Activated T-helper 9 cell treated with anti-CD3 and anti-CD28 coated beads, Interleukin-2, amount 50 U/mL, for 16 hours (primary cell): ENCODE measurements at regions not wholly inside any gene's neighbourhood (a gene's known extent, or its start where the extent isn't known, plus 50 kb on each side); places are given as distances from the start of the nearest gene placed in this dataset.

Experiments
- DNase-seq: peaks from one replicate; pipeline ENCODE4 v3.0.0-alpha.2; 2020; ENCODE audit warnings: low read depth

DNA sequence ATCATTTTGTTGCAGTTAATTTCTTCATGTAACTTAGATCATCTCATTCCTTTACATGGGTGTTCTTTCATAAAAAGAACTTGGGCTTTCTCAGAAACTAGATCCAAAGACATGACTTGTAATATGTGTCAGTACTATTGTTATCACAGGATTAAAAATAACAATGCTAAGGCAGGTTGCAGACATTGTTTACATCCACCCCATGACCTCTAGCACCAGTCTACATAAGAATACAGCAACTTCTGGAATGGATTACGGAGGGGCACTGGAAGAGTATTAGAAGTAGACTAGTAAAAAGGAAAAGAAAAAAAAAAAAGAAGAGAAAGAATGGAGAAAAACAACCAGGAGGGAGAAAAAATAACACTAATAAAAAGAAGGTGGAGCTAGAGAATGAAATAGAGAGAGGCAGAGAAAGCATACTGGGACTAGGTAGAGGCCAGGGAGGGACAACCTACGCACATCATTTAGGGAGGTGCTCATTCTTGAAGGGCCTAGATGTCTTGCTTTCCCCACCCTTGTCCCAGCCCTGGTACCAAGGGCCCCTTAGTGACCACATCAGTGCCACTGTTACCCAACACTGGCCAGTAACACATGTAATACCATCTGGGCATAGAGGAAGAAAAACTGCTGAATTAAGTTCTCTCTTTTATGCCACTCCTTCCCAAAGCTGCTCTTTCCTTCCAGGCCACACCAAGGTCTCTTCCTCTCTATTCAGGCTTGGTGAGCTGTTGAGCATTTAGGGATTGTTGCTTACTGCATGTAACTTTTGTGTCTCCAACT, 70.6 kb upstream of the KLF7 start:
- DNase-seq = no peak

DNA sequence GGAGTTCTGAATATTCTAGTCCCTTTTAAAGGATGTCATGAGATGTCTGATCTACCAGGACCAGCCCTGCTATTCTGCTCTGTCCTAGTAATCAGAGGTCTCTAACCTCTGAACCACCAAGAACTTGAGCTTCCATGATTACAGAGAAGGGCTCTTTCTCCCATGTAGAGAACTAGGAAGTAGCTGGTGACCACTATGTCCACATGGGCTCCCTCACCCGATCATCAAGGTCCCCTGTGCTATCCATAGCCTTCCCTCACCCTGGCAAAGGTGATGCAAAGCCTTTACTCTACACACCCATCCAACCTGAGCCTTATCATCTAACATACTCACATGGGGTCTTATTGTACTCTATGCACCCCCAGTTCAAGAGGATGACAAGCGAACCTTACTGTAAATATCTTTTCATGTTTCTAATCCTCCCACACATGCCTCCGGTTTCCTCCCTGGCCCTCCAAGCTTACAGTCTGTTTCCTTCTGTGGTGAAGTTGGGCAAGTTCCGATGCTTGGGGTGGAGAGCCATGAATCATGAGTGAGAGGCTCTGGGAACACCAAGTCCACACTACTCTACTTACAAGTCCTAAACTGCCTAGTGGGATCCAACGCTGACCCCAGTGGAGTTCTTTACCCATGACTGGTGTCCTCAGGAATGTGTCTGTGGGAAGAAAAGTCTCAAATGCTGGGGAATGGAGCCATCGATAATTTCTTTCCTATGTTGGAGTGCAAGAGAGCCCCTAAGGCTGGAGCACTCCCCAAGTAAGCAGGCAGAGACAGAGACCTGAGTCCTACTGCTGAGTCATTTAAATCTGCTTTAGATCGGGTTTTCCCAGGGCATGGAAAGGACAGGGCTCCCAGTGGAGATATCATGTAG, 73.3 kb upstream of the KLF7 start:
- no peak for DNase-seq

DNA sequence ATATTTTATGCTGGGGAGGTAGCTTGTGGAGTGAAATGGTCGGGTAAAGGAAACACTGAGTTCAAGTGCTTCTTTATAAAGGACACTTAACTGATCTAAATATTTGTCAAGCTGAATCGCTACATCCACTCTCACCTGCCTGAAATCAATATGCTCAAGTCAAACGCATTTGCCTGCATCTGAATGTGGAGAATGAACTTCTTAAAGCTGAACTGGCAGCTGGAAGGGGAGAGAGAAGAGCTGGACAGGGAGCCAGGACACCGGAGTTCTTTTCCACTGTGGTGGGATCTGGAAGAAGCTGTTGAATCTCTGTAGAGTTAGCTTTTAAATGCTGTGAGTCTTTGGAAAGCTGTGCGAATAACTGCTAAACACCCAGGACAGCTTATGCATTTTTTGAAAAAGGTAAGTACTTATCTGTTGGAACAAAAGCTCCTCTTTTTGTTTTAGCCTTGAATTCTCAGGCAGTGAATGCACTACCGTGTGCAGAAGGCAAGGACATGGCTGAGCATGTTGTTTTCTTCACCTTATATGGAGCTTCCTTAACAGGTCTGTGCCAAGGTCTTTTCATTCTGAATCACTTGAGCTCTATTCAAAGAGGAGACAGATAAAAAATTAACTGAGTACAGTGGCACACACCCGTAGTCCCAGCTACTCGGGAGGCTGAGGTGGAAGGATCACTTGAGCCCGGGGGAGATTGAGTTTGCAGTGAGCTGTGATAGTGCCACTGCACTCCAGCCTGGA, 74.2 kb upstream of the KLF7 start:
- no peak for DNase-seq

DNA sequence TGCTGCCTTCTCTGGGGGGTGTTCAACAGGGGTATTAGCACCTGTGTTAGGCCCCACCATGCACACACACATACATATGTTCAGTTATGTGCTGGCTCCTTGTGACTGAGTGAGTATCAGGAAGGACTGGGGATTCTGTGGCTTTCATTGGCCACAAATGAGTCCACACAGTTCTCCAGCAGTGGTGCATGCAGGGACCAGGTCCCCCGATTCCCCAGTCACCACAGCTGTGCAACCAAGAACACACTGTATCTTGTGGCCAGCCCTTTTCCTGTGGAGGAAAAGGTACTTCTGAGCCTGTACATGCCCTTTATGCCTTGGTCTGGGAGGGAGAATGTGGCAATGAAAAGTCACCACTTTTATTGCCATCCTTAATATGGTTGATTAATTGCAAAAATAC, 74.9 kb upstream of the KLF7 start:
- DNase-seq = no peak

DNA sequence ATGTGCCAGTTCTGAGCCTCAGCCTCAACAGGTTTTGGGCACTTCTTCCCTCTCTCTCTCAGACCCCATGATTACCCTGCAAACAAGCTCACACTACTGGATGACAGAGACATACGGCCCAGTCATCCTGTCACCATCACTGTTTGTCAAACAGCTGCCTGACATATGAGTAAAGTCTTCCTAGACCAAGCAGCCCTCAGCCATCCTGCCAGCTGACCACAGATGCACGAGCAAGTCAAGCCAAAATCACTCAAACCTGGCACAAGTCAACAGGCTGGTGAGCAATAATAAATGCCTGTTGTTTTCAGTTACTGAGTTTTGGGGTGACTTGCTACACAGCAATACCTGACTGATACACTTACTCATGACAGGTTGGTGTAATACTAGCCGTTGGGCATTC, 75.5 kb upstream of the KLF7 start:
- DNase-seq = no peak

DNA sequence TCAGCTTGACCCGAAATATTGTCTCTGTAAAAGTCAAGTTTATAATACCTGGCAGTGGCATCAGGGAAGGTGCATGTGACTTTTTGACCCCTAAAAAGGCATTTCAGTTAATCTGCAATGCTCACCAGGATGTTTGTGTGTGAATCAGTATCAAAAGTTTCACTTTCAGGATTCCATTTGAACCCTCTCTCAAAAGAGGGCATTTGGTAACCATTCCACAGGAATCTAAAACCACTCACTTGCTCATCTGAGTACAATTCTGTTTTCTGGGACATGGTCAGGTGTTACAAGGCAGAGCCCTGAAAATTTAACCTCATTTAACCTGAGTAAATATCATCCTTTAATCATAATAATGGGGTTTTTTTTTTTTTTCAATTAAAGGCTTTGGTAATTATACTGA, 77.9 kb upstream of the KLF7 start:
- DNase-seq = no peak

DNA sequence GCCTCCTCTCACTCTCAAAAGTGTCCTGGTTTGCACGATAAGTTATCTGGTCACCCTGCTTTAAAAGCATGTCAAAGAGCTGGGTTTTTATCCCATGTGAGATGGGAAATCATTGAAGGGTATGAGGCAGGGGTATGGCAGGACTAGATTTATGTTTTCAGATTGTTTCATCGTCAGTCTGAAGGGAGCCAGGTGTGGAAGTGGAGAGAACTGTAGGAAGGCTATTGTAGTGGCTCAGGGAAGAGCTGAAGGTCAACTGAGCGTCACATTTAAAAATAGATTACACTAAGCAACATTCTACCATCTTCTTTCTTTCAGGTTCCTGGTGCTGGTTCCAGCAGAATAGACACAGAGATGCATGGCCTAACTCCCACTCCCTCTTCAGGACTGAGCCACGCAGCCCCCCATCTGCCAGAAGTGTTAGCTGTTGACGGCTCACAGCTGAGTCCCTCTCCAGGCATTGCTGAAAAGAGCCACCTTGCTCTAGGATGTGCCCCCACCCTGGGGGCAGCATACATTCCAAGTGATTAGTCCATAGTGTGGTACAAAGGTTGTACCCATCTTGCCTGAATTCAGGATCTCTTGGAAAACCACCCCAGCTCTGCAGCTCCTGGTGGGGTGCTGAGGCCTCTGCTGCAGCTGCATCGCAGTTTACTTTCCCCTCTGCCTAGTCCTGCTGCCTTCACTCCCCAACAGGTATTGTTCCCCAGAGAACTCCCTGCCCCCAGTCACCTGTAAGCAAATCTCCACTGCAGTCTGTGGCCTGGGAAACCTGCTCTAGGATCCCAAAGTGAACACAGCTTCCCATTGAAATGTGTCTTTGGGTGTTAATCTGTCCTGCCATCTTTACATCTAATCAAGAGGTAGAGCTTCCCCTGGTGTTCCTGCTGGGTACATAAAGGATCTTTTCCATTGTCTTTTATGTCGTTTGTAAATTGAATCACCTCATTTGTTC, 79.5 kb upstream of the KLF7 start:
- DNase-seq = no peak

DNA sequence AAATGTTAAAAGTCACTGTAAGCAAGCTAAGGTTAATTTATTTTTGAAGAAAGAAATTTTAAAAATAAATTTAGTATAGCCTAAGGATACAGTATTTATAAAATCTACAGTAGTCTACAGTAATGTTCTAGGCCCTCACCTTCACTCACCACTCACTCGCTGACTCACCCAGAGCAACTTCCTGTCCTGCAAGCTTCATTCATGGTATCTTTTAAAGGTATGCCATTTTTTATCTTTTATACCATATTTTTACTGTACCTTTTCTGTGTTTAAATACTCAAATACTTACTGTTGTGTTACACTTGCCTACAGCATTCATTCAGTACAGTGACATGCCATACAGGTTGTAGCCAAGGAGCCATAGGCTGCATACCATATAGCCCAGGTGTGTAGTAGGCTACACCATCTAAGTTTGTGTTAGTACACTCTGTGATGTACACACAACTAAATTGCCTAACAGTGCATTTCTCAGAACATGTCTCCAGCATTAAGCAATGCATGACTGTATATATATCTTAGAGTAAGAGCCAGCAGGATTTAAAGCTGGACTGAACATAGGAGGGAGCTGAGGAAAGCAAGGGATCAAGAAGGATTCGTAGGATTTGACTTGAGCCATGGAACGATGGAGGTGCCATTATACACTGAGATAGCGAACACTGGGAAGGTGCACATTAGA, 83.1 kb upstream of the KLF7 start:
- DNase-seq = no peak

DNA sequence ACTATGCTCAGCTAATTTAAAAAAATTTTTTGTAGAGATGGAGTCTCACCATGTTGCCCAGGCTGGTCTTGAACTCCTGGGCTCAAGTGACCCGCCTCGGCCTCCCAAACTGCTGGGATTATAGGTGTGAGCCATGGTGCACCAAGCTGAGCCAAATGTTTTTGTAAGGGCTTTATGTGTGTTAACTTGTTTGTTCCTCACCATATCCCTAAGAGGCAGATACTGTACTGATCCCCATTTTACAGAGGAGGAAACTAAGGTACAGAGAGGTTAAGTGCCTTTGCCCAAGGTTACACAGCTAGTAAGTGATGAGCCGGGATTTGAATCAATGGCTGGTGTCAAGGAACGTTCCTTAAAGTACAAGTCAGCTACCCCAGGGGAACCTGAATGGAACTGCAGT, 85.3 kb upstream of the KLF7 start:
- no peak for DNase-seq

DNA sequence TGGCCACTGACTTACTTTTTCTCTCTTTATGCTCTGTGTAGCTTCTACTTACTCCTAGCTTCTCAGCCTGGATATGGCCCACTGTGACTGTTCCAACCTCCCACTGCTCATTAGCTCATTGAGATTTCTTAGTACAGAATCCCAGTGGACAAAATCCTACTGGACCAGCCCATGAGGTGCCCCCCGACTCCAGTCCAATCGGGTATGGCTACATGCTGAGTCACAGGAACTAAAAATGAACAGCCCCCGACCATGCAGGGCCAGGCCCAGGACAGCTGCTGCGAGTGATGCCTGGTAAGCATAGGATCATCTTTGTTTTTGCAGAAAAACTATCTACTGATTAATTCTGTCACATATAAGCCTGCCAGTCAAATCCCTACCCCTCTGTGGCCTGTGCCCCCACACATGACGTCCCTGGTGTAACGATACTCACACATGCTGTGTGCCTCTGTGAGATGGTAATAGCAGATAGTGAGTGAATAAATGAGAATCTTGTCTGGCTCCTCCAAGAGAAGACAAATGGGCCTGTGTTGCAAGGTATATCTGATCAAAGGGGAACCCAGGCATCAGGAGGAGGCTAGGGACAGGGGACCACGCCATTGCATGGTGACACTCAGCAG, 85.9 kb upstream of the KLF7 start:
- DNase-seq = no peak

DNA sequence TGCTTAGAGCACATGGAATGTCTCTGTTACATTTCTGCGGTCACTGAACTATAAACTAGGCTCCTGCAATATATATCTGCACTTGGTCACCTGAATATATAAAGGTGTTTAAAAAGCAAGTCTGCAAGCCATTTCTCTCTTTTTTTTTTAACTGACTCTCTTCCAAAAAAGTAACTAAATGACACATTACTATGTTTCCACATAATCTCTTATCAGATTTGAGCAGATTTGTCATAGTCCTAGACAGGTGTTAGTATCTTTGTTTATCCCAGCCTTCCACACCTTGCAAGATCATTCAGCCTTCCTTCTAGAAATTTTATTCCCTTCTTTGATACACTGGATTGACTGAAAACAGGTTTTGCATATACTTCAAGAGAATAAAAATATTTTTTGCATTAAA, 86.7 kb upstream of the KLF7 start:
- DNase-seq = no peak

DNA sequence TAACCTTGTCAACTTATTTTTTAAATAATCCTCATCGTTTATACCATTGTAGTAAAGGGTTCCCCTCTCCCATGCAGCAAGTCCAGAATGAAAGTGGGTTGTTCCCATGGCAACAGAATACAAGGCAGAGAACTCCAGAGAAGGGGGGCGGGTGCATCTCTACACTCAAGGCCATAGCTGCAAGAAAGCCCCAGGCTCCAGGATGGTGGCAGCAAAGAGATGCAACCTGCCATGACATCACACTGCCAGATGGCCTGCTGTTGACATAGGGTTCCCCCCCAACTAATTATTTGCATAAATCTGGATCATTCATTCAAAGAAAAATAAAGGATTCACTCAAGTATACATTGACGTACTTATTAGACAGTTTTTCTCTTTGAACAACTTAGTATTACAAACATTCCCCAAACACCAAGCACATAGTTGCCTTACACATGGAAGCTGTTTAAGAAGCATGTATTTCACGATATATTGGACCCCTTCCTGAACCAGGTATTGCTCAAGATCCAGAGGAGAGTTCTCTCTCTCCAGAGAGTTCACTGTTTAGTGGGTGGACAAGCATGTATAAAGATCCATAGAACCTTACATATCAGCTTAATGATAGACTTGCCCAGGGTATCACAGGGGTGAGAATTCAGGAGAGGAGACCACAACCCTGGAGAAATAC, 87.4 kb upstream of the KLF7 start:
- DNase-seq = no peak

DNA sequence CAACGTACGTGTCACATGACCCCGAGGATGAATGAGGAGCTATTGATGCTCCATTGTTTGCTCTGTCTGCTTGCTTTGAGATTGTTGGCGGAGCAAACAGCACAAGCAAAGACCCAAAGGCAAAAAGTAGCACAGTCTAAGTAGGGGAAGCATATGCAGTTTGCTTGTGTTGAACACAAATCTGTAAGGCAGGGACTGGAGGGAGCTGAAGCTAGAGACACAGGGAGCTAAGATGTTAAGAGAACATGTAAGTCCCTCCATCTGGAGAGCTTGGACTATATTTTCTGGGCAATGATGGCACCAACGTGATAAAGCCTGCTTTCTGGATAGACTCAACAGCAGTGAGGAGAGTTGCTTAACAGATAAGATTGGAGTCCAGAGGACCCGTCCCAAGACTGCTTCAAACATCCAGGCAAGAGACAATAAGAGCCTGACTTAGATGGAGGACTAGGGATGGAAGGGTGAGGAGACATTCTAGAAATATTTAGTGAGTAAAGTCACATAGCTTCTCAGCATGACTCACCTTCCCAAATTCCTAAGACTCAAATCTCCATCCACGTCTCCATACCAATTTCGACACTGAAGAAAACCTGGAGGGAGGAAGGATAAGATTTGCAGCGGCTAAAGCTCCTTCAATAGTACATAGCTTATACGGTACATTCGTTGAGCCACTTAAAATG, 88.1 kb upstream of the KLF7 start:
- no peak for DNase-seq

DNA sequence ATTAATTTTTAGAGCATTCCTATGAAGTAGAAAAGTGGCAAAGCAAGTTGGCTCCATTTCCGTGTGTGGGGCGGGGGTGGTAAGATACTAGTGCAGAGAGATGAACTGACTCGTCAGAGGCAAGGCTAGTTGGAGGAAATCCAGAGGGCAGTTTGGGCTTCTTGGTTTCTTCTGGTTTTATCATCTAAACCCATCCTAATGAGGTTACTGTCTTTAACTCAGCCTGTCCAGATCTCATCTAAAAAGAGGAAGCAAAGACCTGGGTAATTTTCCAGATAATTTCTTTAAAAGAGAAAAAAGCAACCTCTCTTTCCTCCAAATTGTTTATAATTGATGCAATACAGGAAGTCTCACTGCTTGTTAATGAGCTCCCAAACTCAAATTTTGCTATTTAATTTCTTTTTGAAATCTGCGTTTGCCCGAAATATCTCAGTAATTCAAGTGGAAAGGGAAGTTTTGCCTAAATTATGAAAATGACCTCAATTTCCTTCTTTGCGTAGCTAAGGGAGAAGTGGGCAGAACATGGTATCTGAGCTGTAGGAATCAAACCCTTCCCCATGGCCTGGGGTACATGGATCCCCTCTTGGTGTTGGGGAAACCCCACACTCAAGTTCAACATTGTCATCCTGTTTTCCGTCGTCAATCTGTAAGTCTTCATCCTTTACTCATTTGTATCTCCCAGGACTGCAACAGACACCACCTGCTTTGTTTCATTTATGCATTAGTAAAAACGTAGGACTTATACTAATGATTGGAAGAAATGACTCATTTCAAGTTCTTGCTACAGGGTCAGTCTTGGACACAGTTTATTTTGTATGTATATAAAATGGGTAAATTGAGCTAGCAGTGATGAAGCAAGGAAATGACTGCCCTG, 89.1 kb upstream of the KLF7 start:
- DNase-seq = no peak

DNA sequence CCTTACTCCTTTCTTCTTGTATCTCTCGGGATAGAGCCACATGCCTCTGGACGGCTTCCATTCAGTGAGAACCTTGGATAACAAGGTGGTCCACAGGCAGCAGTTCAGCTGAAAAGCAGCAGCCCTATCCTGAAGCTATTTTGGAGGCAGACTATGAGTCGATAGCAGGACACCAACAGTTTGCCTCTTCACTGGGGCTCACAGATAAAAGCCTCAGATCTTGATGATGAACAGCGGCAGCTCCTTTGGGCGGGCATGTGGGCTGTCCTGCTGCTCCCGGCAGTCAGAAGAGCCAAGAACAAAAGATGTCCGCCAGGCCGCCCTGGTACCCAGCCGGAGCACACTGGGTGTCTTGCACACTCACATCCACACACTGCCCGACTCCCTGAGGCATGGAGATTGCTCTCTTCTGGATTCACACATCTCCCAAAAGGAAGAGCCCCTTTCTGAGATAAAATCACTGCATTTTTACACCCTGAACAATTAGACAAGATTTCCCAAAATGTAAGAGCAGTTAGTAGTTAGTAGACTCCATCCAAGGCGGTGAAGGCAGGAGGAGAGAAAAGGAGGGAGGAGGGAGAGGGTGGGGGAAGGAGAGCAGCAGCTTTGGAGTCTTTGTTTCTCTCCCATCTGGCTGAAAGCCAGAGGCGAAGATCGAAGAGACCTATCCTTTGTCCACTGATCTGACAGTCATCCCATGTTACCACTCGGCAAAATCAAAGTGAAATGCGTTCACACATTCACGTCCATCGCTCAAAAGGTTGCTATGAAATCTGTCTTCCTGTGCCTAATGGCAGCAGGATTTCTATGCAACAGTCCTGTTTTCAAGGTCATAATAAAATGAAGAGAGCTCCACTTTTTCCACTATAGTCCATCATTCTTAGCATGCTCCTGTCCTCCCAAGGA, 90.1 kb upstream of the KLF7 start:
- no peak for DNase-seq

DNA sequence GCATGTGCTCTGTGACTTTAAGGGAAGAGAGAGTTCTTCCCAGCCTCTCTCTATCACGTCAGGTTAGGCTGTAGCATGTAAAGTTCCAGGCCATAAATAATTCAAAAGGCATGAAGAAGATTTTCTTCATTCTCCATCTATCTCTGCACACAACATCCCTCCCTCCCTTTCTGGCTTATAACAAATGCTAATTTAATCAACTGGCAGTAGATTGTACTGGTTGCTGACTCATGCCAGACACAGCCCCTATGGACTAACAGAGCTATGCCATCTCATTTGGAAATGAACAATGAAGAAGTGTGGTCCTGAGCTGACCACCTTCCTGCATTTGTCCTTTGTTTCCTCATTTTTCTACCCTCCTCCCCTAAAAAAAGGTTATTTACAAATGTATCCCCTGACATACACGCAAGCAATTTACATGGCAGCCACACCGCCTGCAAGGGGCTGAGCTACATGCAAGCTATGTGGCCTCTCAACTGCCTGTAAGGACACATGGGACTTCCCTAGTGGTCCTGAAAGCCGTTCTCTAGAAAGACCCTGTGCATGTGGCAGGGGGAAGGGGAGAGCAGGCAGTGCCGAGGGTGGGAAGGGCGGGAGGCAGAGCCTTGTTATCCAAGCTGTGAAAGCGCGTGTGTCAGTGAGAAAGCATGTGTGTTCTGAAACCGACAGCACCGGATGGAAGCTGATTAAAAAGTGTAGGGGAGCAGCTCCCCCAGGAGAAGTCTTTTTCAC, 90.9 kb upstream of the KLF7 start:
- no peak for DNase-seq
